DND-41 (cell line): ENCODE measurements at regions not wholly inside any gene's neighbourhood (a gene's known extent, or its start where the extent isn't known, plus 50 kb on each side); places are given as distances from the start of the nearest gene placed in this dataset.

Source experiments
- ATAC-seq: fragments of 200-7000 bp; cut with Tn5 transposase; 3 replicates; pipeline ENCODE4 v1.9.1; 2021; ENCODE audit warnings: low read depth; ENCODE audit not compliant: insufficient read depth
- DNase-seq: peaks from one replicate; pipeline ENCODE4 v3.0.0-alpha.2; 2020
- H2AFZ ChIP-seq: 2 replicates; pipeline ENCODE4 v1.6.0; 2012; ENCODE audit warnings: low read depth, low read length
- H3K27ac ChIP-seq: 2 replicates; pipeline ENCODE4 v1.5.1; 2012; ENCODE audit warnings: low read length, inconsistent platforms
- H3K27me3 ChIP-seq: fragments of 200-600 bp; sonication (generic); 2 replicates; pipeline ENCODE4 v1.6.0; 2012; ENCODE audit warnings: low read length, mild to moderate bottlenecking, inconsistent platforms; ENCODE audit not compliant: insufficient read depth, poor library complexity
- H3K36me3 ChIP-seq: 2 replicates; pipeline ENCODE4 v1.5.1; 2012; ENCODE audit warnings: low read length, inconsistent platforms; ENCODE audit not compliant: insufficient read depth
- H3K4me1 ChIP-seq: 2 replicates; pipeline ENCODE4 v1.5.1; 2012; ENCODE audit warnings: mild to moderate bottlenecking, low read length; ENCODE audit not compliant: insufficient read depth
- H3K4me2 ChIP-seq: 2 replicates; pipeline ENCODE4 v1.6.0; 2012; ENCODE audit warnings: mild to moderate bottlenecking, moderate library complexity, low read length, inconsistent platforms; ENCODE audit not compliant: insufficient read depth
- H3K4me3 ChIP-seq, 2 experiments: fragments of 200-600 bp in 1 of 2; shearing (Covaris generic) in 1 of 2; 2 replicates each; pipeline ENCODE4 v1.5.1; 2012 to 2016; ENCODE audit warnings: inconsistent platforms in 2 of 2, low read length in 2 of 2, mild to moderate bottlenecking in 2 of 2, low read depth in 1 of 2, moderate library complexity in 1 of 2
- H3K79me2 ChIP-seq: 2 replicates; pipeline ENCODE4 v1.6.0; 2012; ENCODE audit warnings: low read length, inconsistent platforms; ENCODE audit not compliant: insufficient read depth
- H3K9ac ChIP-seq: 2 replicates; pipeline ENCODE4 v1.6.0; 2012; ENCODE audit warnings: low read depth, mild to moderate bottlenecking, inconsistent platforms, low read length, moderate library complexity
- H3K9me3 ChIP-seq: 2 replicates; pipeline ENCODE4 v1.5.1; 2012; ENCODE audit warnings: low read length, moderate library complexity, mild to moderate bottlenecking, inconsistent platforms; ENCODE audit not compliant: insufficient read depth, severe bottlenecking
- H4K20me1 ChIP-seq: 2 replicates; pipeline ENCODE4 v1.6.0; 2012; ENCODE audit warnings: low read length; ENCODE audit not compliant: insufficient read depth
- CTCF ChIP-seq: IDR thresholded peaks from 2 replicates; pipeline ENCODE4 v1.5.1; 2012; ENCODE audit warnings: borderline replicate concordance, low read length, moderate library complexity, mild to moderate bottlenecking; ENCODE audit not compliant: poor library complexity, severe bottlenecking; ENCODE audit errors: extremely low read depth
- EZH2 ChIP-seq: IDR thresholded peaks from 3 replicates; pipeline ENCODE4 v1.6.1; 2012; ENCODE audit warnings: borderline replicate concordance, low read depth, mild to moderate bottlenecking, moderate library complexity, low read length, inconsistent platforms; ENCODE audit not compliant: severe bottlenecking

GRCh38 chr11:127195501-127196120 lies 195.0 kb upstream of the KIRREL3 start:
- Histone ChIP-seq H3K79me2 (no peaks in the 10 kb centered on the region), H3K36me3 (no peaks in the 10 kb centered on the region), H3K4me1 (no peaks in the 10 kb centered on the region), H2AFZ (no peak overlapping the region), H3K9me3 (no peaks in the 10 kb centered on the region), H3K4me3 (no peak overlapping the region), H4K20me1 (no peaks in the 10 kb centered on the region), H3K4me2 (no peak overlapping the region), H3K27me3 (peaks cover 11% of the 10 kb centered on the region), H3K27ac (no peak overlapping the region), H3K9ac (no peak overlapping the region)
- DNase-seq, result no peak
- ATAC-seq, result no peak
- no peak for TF ChIP-seq EZH2
- TF ChIP-seq CTCF, result no peak

GRCh38 chr11:127194521-127194920 lies 194.0 kb upstream of the KIRREL3 start:
- Histone ChIP-seq H3K79me2 (no peaks in the 10 kb centered on the region), H4K20me1 (no peaks in the 10 kb centered on the region), H3K27me3 (peaks cover 11% of the 10 kb centered on the region), H3K4me1 (no peaks in the 10 kb centered on the region), H3K27ac (no peak overlapping the region), H3K36me3 (no peaks in the 10 kb centered on the region), H3K4me3 (no peak overlapping the region), H2AFZ (no peak overlapping the region), H3K9ac (no peak overlapping the region), H3K9me3 (no peaks in the 10 kb centered on the region), H3K4me2 (no peak overlapping the region)
- no peak for ATAC-seq
- DNase-seq, result no peak
- TF ChIP-seq EZH2 (no peak), CTCF (no peak)

GRCh38 chr11:127193950-127194349 lies 193.4 kb upstream of the KIRREL3 start:
- no peak overlapping the region for H2AFZ ChIP-seq
- H3K27me3 ChIP-seq, result peaks cover 7% of the 10 kb centered on the region
- no peaks in the 10 kb centered on the region for H3K79me2 ChIP-seq
- H4K20me1 ChIP-seq, result no peaks in the 10 kb centered on the region
- no peaks in the 10 kb centered on the region for H3K9me3 ChIP-seq
- no peak overlapping the region for H3K9ac ChIP-seq
- H3K4me3 ChIP-seq, result no peak overlapping the region
- no peaks in the 10 kb centered on the region for H3K36me3 ChIP-seq
- TF ChIP-seq EZH2, result no peak
- no peak for TF ChIP-seq CTCF
- no peak for DNase-seq
- no peak overlapping the region for H3K27ac ChIP-seq
- H3K4me2 ChIP-seq, result no peak overlapping the region
- no peaks in the 10 kb centered on the region for H3K4me1 ChIP-seq
- no peak for ATAC-seq
